Astrocyte (in vitro differentiated cells and primary cell): ENCODE measurements at regions not wholly inside any gene's neighbourhood (a gene's known extent, or its start where the extent isn't known, plus 50 kb on each side); places are given as distances from the start of the nearest gene placed in this dataset.

Experiments
- DNase-seq: peaks from one replicate; pipeline ENCODE4 v3.0.0-alpha.2; 2010; ENCODE audit warnings: low read depth
- FAIRE-seq: peaks from 2 replicates; lab custom pipeline; 2011; peaks lifted over from hg19 to GRCh38; lab: Jason Lieb, UNC
- H2AFZ ChIP-seq: 2 replicates; pipeline ENCODE4 v1.6.0; 2012; ENCODE audit warnings: low read depth, low read length, inconsistent platforms
- H3K27ac ChIP-seq: 2 replicates; pipeline ENCODE4 v1.5.1; 2011; ENCODE audit warnings: low read depth, low read length, inconsistent platforms
- H3K27me3 ChIP-seq: 2 replicates; pipeline ENCODE4 v1.6.0; 2011; ENCODE audit warnings: low read length, inconsistent platforms; ENCODE audit not compliant: insufficient read depth
- H3K36me3 ChIP-seq: 2 replicates; pipeline ENCODE4 v1.5.1; 2011; ENCODE audit warnings: low read length, inconsistent platforms; ENCODE audit not compliant: insufficient read depth
- H3K4me1 ChIP-seq: 2 replicates; pipeline ENCODE4 v1.5.1; 2011; ENCODE audit warnings: low read length, inconsistent platforms; ENCODE audit not compliant: insufficient read depth
- H3K4me2 ChIP-seq: 2 replicates; pipeline ENCODE4 v1.6.0; 2012; ENCODE audit warnings: low read length, inconsistent platforms
- H3K4me3 ChIP-seq: 2 replicates; pipeline ENCODE4 v1.5.1; 2011; ENCODE audit warnings: low read depth, mild to moderate bottlenecking, low read length, inconsistent platforms; ENCODE audit not compliant: insufficient read depth
- H3K79me2 ChIP-seq: 2 replicates; pipeline ENCODE4 v1.6.0; 2012; ENCODE audit warnings: mild to moderate bottlenecking, low read length, inconsistent platforms; ENCODE audit not compliant: insufficient read depth
- H3K9ac ChIP-seq: 2 replicates; pipeline ENCODE4 v1.6.0; 2012; ENCODE audit warnings: mild to moderate bottlenecking, low read length, inconsistent platforms
- H3K9me3 ChIP-seq: 2 replicates; pipeline ENCODE4 v1.5.1; 2012; ENCODE audit warnings: low read depth, mild to moderate bottlenecking, low read length, inconsistent platforms; ENCODE audit not compliant: insufficient read depth
- H4K20me1 ChIP-seq: 2 replicates; pipeline ENCODE4 v1.6.0; 2012; ENCODE audit warnings: low read length, inconsistent platforms; ENCODE audit not compliant: insufficient read depth
- H3K27ac Mint-ChIP-seq: one replicate; pipeline ENCODE4 v1.8.0; 2021; ENCODE audit warnings: mild to moderate bottlenecking, mixed read lengths; ENCODE audit not compliant: unreplicated experiment
- H3K27me3 Mint-ChIP-seq: one replicate; pipeline ENCODE4 v1.8.0; 2021; ENCODE audit warnings: low read depth, mixed read lengths; ENCODE audit not compliant: unreplicated experiment
- H3K36me3 Mint-ChIP-seq: one replicate; pipeline ENCODE4 v1.8.0; 2021; ENCODE audit warnings: low read depth, mixed read lengths; ENCODE audit not compliant: unreplicated experiment
- H3K4me1 Mint-ChIP-seq: one replicate; pipeline ENCODE4 v1.8.0; 2021; ENCODE audit warnings: low read depth, mixed read lengths; ENCODE audit not compliant: unreplicated experiment
- H3K4me3 Mint-ChIP-seq: one replicate; pipeline ENCODE4 v1.8.0; 2021; ENCODE audit warnings: mild to moderate bottlenecking, moderate library complexity, mixed read lengths; ENCODE audit not compliant: unreplicated experiment
- H3K9me3 Mint-ChIP-seq: one replicate; pipeline ENCODE4 v1.8.0; 2021; ENCODE audit warnings: mild to moderate bottlenecking, mixed read lengths; ENCODE audit not compliant: unreplicated experiment
- CTCF ChIP-seq: IDR thresholded peaks from 2 replicates; pipeline ENCODE4 v1.5.1; 2011; ENCODE audit warnings: low read depth, mild to moderate bottlenecking, inconsistent platforms, low read length, moderate library complexity; ENCODE audit not compliant: insufficient read depth
- EZH2 ChIP-seq: IDR thresholded peaks from 2 replicates; pipeline ENCODE4 v1.6.1; 2012; ENCODE audit warnings: mild to moderate bottlenecking, low read length, inconsistent platforms; ENCODE audit not compliant: insufficient read depth

- H3K9me3 ChIP-seq: no peaks in the 10 kb centered on the region
- FAIRE-seq (no peak), DNase-seq (peak; percentile 14)
- H3K4me1 ChIP-seq: no peaks in the 10 kb centered on the region
- peaks cover 5% of the 10 kb centered on the region for H3K4me1 Mint-ChIP-seq
- H3K36me3 Mint-ChIP-seq: no peaks in the 10 kb centered on the region
- no peak overlapping the region for H3K4me3 Mint-ChIP-seq
- no peaks in the 10 kb centered on the region for H4K20me1 ChIP-seq
- no peaks in the 10 kb centered on the region for H3K9me3 Mint-ChIP-seq
- no peak overlapping the region for H3K4me3 ChIP-seq
- H3K36me3 ChIP-seq: no peaks in the 10 kb centered on the region
- H3K4me2 ChIP-seq: peak overlapping the region; percentile 12
- H3K27ac ChIP-seq: no peak overlapping the region
- H2AFZ ChIP-seq: no peak overlapping the region
- no peaks in the 10 kb centered on the region for H3K27me3 Mint-ChIP-seq
- H3K79me2 ChIP-seq: no peaks in the 10 kb centered on the region
- H3K27me3 ChIP-seq: no peaks in the 10 kb centered on the region
- TF ChIP-seq EZH2 (no peak), CTCF (no peak)
- H3K27ac Mint-ChIP-seq: no peak overlapping the region
- no peak overlapping the region for H3K9ac ChIP-seq
Measured at GRCh38 chr1:71303617-71304041, 222.8 kb upstream of the ZRANB2 start.

- no peak overlapping the region for H3K27ac Mint-ChIP-seq
- Histone ChIP-seq H3K4me3 (no peak overlapping the region), H3K9me3 (no peaks in the 10 kb centered on the region), H3K27me3 (no peaks in the 10 kb centered on the region), H3K4me1 (no peaks in the 10 kb centered on the region), H3K9ac (no peak overlapping the region), H3K79me2 (no peaks in the 10 kb centered on the region), H2AFZ (no peak overlapping the region), H3K4me2 (no peak overlapping the region), H3K36me3 (no peaks in the 10 kb centered on the region), H4K20me1 (no peaks in the 10 kb centered on the region), H3K27ac (no peak overlapping the region)
- peaks cover 5% of the 10 kb centered on the region for H3K4me1 Mint-ChIP-seq
- H3K36me3 Mint-ChIP-seq: no peaks in the 10 kb centered on the region
- no peaks in the 10 kb centered on the region for H3K27me3 Mint-ChIP-seq
- H3K9me3 Mint-ChIP-seq: no peaks in the 10 kb centered on the region
- no peak overlapping the region for H3K4me3 Mint-ChIP-seq
- no peak for DNase-seq
- TF ChIP-seq CTCF (no peak), EZH2 (no peak)
- no peak for FAIRE-seq
Measured at GRCh38 chr1:71298633-71299032, 217.8 kb upstream of the ZRANB2 start.

GRCh38 chr1:71296551-71297134 is 215.8 kb upstream of the ZRANB2 start:
- FAIRE-seq (no peak), DNase-seq (no peak)
- Histone ChIP-seq H3K4me1 (no peaks in the 10 kb centered on the region), H4K20me1 (no peaks in the 10 kb centered on the region), H3K27ac (no peak overlapping the region), H3K9me3 (no peaks in the 10 kb centered on the region), H3K27me3 (no peaks in the 10 kb centered on the region), H3K4me2 (no peak overlapping the region), H3K36me3 (no peaks in the 10 kb centered on the region), H3K4me3 (no peak overlapping the region), H3K9ac (no peak overlapping the region), H3K79me2 (no peaks in the 10 kb centered on the region), H2AFZ (no peak overlapping the region)
- Mint-ChIP-seq H3K27me3 (no peaks in the 10 kb centered on the region), H3K4me3 (no peak overlapping the region), H3K9me3 (no peaks in the 10 kb centered on the region), H3K27ac (no peak overlapping the region), H3K36me3 (no peaks in the 10 kb centered on the region), H3K4me1 (peaks cover 5% of the 10 kb centered on the region)
- TF ChIP-seq EZH2 (no peak), CTCF (no peak)
